Stimulated activated CD8-positive, alpha-beta memory T cell treated with anti-CD3 and anti-CD28 coated beads, Interleukin-4, amount 100 ng/mL, for 1 hour (primary cell): ENCODE measurements at regions not wholly inside any gene's neighbourhood (a gene's known extent, or its start where the extent isn't known, plus 50 kb on each side); places are given as distances from the start of the nearest gene placed in this dataset.
"Not testable (repeated sequence)": the region's sequence is repeated elsewhere in the genome, so short reads cannot be mapped to it uniquely, and the experiment has no call there.

ENCODE experiments used
- DNase-seq, 2 donors: peaks; one replicate each; pipeline ENCODE4 v3.0.0-alpha.2; 2020; ENCODE audit warnings: low read depth in 2 of 2, low spot score in 1 of 2

DNA sequence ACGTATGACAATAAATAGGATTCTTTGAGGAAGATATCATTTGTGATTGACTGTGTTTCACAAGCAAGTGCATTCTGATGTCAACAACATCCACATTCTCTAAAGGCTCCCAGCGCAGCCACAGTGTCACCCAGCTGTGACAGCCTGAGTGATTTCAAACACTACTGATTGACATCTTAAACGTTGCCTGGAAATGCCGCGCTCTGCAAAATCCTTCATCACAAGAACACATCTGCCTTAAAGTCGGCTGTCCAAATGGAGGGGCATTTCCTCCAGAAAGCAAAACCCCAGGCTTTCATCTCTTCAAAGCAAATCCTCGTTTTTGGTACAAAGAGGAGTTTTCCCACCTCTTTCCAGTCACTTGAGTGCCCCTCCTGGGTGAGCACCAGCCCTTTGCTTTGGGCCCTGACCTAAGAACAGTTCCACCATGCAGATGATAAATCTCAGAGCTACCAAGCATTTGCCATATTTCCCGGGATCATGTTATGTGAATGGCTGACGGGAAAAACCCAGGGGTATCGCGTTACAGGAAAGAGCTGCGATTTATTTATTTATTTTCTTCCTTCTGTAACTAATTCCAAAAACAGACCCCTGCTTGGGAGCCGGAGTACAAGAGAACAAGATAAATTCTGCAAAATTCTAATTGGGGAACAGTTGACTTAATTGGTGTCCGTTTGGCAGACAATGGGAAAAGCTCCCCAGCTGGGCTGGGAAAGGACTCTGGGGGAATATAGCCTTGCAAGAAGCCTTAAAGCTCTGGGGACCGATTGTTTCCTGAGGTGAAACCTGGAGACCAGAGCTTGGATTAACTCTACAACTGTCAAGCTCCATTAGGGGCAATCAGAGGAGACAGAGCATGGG lies 703.8 kb upstream of the NR2F2 start:
- no peak for DNase-seq

DNA sequence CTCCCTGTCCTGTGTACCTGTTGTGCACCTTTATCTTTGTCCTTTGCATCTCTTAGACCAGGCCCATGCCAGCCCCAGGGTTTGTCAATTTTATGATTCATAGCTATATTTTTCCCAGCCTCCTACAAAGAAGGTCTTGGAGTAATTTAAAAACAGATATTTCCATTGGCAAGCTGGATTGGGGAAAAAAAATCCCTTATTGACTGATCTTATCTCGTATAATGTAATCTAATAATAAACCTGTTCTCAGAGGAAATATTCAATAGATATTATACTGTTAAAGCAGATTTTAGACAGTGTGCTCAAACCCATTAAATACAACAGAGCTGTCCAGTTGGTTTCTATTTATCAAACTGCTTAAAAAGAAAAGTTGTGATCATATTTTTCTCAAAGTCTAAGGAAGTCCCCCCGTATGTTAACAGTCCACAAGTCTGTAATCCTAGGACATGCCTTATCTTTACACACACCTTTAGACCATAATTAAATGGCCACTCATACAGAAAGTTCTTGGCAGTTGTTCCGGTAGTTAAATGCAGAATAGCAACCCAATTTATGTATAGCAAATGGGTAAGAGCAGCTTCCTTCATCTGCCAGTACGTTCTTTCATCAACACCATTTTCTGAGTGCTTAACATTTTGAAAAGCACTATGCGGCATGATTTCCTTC lies 700.9 kb upstream of the NR2F2 start:
- DNase-seq = no peak

DNA sequence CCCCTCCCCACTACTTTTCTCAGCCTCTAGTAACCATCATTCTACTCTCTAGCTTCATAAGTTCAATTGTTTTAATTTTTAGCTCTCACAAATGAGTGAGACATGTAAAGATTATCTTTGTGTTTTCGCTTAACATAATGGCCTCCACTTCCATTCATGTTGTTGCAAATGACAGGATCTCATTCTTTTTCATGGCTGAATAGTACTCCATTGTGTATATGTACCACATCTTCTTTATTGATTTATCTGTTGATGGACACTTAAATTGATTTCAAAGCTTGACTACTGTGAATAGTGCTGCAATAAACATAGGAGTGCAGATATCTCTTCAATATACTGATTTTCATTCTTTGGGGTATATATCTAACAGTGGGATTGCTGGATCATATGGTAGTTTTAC lies 699.8 kb upstream of the NR2F2 start:
- DNase-seq = no peak

DNA sequence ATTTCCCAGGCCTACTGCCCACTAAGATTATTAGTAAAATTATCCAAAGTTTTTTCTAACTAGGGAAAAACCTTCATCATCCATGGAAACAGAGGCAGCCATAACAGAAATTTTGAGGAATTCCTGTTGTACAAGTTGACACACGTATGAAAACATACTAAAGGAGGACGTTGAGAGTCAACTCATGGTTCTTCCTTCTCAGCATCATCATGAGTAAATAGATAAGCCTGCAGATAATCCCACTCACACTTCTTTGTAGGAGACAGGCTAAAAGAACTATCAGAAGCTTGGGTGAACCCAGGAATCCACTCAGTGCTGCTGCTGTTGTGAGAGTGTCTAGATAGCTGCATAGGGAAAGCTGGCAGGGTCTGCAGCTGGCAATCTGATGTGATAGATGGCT lies 694.8 kb upstream of the NR2F2 start:
- DNase-seq = no peak

DNA sequence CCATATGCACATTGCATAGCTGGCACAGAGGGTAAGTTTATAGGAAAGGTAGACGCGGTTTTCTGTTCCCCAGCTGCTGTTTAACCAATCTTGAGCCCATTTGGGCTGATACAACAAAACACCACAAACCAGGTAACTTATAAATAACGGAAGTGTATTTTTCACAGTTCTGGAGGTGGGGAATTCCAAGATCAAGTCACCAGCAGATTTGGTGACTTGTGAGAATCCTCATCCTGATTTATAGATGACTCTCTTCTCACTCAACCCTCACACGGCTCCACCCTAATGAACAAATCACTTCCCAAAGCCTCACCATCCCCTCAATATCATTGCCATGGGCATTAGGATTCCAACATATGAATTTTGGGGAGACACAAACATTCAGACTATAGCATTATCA lies 694.4 kb upstream of the NR2F2 start:
- no peak for DNase-seq

DNA sequence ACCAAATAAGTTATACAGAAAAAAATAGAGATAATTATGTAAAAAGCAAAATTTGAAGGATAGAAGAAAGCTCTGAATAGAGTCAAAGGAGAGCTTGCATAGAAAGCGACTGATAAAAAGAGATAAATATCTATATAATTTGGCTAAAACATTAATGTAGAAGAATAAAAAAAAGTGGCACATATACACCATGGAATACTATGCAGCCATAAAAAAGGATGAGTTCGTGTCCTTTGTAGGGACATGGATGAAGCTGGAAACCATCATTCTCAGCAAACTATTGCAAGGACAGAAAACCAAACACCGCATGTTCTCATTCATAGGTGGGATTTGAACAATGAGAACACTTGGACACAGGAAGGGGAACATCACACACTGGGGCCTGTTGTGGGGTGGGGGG lies 693.3 kb upstream of the NR2F2 start:
- DNase-seq = not testable (repeated sequence)

DNA sequence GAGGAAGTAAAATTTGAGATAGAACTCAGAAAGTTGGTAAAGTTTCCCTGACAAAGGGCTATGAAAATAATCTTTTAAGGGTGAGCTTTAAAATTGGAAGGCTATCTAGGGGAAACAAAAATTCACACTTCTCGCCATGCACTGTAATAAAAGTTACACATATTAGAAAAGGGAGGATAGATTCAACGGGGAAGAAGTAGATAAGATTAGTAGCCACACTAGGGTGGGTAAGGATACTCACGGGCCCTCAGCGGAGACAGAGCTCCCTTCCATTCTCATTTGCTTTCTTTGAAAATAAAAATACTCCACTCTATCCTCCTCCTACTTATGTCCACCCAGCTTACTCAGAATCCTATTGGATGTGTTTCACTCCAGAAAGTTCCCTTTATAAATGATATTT lies 691.3 kb upstream of the NR2F2 start:
- DNase-seq = no peak

DNA sequence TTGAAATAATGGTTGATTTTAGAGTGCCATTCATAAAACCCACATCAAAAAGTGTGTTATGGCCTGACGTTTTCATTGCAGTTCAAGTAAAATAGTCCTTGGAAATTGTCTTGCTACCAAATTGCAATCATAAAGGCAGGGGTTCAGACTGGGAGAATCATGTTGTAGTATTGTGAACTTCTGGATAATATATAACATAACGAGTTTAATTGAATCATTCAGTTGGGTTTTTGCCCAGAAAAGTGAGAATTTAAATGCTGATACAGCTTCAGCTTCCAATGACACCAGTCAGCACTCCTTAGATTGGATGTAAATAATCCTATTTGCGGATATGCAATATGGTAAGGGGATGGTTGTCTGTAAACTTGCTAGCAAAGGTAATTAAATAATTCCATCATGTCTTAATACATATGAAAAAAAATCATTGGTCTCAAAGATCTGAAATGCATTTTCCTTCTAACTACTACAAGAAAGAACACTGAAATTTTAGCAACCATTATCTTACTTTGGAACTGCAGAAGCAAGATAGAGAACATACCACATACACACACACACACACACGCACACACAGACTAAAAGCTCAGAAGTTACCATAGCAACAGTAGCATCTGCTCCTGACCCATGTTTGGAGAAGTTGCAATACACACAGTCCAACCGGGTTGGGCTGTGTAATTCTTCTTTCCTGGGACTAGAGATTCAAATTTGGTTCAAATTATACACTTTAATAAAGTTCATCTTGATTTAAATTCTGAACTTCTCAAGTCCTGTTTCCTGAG lies 686.2 kb upstream of the NR2F2 start:
- DNase-seq = no peak

DNA sequence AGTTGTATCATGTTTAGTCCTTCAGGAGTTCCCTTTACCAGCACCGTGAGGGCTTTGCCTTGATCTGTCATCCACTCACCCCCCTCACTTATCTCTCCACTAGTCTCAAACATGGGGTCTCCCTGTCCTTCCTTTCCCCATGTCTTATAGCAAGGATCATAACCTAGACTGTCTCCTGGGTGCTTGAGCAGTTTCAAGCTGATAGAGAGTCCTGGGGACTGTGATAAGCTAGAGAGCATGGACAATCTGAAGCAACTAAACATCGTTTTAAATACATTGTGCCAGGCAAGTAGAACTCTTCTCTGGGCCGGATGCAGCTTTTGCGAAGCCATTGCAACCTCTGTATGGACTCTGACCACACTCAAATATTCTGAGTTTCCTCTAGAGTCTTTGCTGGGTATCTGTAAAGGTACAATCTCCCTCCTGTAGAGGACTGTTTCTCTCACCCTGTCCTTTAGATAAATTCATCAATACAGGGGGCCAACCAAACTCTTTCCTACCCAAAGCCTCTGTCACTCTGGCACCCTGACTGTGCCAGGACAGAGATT lies 684.6 kb upstream of the NR2F2 start:
- no peak for DNase-seq

DNA sequence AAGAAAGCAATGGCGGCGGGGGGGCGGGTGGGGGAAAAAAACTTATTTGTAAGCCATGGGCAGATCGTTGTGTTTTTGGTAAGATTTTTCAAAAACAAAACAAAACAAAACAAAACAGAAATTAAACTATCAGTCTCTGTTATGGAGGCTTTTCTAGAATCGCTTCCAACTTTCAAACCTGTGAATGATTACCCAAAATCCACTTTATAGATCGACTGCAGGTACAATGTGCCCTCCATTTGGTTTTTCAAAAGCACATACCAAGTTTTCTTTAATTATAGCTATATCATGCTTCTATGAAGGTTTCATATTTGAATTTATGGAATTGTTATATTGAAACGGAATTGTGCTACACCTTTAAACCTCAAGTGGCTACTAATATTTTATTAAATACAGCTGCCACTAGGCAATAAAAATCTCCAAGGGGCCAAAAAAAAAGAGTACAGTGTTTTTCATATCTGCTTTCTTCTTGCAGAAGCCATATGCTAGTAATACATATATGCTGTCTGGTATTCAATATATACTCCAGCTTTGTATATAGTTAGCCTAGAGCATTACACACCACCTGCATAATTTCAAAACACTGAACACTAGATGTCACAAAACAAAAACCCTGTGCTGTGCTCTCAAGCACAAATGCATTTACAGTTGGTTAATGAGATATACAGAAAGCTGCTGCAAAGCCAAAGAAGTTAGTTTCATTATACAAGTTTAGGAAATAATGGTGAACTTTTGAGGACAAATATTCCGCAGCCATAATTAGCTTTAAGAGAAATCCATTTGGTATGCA lies 683.8 kb upstream of the NR2F2 start:
- no peak for DNase-seq

DNA sequence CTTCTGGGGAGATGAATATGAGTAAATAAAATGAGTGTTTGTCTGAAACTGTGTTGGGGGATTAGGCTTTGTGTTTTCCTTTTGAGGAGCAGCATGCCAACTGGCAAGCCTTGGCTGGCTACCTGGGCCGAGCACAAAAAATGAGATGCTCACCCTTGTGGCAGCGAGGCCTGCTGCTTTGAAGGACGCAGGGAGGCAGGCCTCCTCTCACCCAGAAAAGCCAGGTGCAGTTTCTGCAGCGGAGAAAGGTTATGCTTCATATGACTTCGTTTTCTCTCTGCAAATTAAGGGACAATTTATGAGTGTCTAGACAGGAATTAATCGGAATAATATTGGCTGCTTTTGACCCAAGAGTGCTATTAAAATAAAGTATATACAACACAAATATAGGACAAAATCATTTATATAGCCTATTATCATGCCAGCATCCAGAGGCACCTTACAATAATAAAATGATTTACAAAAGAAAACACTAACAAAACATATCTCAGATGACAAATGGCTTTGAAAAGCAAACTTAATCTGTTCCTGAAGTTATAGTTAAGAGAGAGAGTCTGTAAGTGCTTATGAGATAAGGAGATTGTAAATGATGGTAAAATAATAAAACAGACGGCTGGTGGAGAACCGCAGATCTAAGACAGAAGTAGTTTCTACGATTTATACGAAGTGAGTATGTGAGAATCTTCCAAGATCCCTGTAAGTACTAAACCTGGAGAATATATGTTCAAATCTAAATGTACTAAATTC lies 682.8 kb upstream of the NR2F2 start:
- no peak for DNase-seq

DNA sequence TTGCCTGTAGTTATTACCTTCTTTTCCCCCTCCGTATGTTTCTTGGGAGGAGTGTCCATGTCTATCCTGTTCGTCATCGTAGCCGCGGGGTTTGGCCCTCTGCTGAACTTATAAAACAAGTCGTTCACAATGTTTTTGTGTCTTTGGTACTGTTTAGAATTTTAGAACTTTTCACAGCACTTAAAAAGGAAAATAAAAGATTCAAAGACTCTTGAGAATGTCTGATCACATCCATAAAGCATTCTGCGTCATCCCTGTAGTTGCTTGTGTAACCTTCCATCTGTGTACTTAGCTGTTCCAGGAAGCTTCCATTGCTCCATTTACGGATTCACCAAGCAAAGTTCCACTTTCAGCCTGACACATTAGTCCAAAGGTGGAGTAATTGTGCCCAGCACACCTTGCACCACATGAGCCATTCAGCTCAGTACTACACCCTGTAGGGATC lies 677.1 kb upstream of the NR2F2 start:
- DNase-seq = no peak

DNA sequence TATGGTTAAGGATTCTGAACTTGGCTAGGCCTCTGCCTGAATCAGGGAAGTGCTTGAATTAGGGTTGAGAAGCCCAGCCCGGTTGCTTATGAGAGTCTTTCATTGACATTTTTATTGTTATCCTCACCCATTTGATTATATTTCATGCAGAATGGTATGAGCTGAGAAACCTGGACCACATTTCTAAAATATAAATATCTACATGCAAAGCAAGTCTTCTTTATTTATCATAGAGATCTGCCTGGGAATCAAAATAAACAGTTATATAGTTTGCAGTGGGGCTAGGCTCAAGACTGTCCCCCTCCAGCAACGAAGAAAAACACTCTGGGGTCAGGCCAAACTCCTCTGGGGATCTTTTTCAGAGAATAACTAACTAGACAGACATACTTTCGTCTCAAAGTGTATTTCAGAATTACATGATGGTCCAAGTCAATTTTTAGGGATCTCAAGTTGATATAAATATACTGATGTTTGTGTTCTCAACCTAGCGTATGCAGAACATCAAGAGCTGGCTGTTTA lies 675.4 kb upstream of the NR2F2 start:
- no peak for DNase-seq

DNA sequence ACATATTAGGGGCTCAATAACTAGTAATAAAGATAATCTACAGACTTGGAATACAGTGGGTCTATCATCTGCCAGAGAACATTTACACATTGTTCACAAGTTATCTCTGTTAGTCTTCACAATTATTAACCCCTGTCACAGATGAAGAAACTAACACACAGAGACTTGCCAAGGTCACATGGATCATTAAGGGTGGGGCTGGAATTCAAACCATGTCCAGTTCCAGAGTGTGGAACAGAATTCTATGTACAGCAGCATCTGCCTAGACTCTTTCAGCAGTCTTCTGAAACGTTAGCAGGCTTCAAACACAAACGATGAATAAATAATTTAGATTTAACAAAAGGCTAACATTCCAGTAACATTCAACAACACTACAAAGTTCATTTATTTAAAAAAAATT lies 673.9 kb upstream of the NR2F2 start:
- no peak for DNase-seq

DNA sequence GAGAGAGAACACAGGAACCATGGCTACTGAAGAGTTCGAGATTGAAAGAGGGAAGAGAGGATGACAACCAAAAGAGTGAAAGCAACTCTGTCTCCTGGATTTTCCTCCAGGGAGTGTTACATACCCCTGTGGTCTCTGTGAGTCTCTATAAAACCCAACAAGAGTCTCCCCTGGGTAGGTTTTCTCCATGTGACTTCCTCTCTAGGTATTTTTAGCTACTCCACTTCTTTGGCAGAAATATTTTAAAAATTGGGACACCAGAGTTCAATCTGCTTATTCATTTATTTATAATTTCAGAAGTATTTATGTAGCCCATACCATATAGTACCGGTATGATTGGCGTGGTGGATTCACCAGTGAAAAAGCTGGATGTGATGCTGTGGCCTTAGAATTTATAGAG lies 671.7 kb upstream of the NR2F2 start:
- no peak for DNase-seq

DNA sequence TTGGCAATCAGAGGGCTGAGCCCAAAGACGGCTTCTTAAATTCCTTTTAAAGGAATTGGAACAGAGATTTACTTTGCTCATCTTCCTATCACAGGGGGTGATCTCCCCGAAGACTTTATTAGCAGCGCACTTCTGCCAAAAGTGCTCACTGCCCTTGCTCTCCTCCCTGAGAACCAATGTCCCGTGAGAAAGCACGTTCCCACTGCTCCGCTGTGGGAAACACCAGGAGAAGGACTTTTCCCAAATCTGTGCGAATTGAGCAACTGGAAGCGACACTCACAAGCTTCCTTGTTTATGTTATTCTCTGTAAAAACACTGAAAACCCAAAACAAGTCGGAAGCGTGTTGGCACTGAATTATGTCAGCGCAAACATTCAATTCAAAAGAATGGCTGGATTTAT lies 670.8 kb upstream of the NR2F2 start:
- DNase-seq = no peak

DNA sequence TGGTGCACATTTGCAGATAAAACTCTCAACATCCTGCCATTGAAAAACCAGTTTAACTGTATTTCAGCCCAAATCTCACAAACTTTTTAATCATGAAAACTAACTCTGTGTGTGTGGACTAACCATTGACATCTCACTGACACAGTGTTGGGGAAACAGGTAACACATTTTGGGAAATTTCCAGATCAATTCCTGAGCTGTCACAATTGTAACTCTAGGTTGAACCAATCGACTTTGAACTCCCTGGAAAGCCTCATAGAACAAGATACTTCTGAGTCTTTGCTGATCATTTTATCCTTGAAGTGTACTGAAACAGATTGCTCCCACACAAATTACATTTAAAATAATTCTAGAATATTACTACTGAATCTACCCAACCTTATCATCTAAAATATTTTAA lies 667.9 kb upstream of the NR2F2 start:
- no peak for DNase-seq

DNA sequence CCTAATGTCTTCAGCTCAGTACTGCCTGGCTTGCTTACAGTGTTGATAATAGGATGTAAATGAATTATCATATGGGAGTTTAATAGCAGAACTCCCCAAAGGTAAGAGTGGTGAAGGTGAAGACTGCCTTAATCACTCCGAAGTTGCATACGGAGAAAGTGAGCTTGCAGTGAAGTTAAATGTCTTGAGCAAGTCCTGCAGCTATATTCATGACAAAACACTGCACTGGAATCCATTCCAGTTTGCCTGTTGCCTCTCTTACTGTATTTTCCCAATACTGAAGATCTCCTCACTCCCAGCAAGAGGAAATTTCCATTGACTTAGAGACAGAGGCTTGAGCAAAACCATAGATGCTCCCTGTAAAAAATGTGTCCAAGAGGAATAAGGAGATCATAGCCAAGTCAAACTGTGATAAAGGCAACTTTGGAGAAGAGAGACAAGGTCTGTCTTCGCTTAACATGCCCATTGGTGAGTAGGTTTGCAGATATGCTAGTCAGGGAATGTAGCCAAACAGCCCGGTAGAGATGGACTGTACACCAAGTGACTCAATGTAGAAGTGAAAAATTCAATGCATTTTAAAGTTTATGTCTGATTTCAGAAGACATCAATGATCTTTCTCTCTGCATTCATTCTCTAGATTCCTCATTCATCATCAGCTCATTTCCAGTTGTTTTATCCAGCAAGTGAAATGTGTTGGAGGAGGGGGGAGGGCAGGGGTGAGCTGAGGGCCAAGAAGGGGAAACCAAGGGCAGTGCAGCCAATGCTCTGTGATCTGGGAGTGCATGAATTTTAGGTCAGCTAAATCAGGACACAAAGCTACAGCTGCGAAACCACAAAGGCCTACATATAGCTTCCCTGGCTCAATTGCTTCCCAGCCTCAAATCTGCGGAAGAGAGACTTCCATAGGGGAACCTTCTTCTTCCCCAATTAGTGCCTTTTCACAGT lies 667.1 kb upstream of the NR2F2 start:
- DNase-seq = no peak

DNA sequence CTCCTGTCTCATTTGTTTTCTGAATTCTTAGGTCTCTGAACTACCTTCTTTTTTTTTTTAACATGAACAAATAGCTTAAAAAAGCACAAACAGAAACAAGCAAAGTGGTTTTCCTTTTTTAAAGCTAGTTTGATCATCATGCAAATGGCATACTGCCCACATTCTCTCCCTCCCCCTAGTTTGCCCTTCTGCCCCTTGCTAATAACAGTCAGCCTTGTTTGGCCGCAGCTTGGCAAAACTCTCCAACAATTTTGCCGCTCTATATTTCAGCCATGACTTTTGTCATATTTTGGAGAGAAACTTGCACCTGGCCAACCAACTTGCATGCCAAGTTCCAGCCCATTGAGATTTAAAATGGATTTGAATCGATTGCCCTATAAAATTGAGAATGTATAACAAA lies 666.0 kb upstream of the NR2F2 start:
- no peak for DNase-seq
